ENCODE measurements at regions not wholly inside any gene's neighbourhood (a gene's known extent, or its start where the extent isn't known, plus 50 kb on each side); places are given as distances from the start of the nearest gene placed in this dataset.
"Not testable (repeated sequence)": the region's sequence is repeated elsewhere in the genome, so short reads cannot be mapped to it uniquely, and the experiment has no call there.

GRCh38 chr22:22813126-22814075 is 74.2 kb upstream of the IGLL5 start:
- H3K4me3 ChIP-seq (ENCODE audit: low read length) = no peak overlapping the region
- DNase-seq (ENCODE audit: low read depth, low spot score) = no peak

- DNase-seq (ENCODE audit: low read depth, low spot score) = no peak
Observed at GRCh38 chr22:22814666-22815396, 72.8 kb upstream of the IGLL5 start.

GRCh38 chr22:22815397-22816170 is 72.0 kb upstream of the IGLL5 start:
- no peak overlapping the region for H3K4me3 ChIP-seq (ENCODE audit: low read length)
- no peak for DNase-seq (ENCODE audit: low read depth, low spot score)

More at GRCh38 chr22:22814666-22815396, 72.8 kb upstream of the IGLL5 start:
- no peak overlapping the region for H3K4me3 ChIP-seq (ENCODE audit: low read length)

- DNase-seq (ENCODE audit: low read depth, low spot score) = no peak
Observed at GRCh38 chr22:22816171-22816514, 71.5 kb upstream of the IGLL5 start.

GRCh38 chr22:22816766-22817410 is 70.7 kb upstream of the IGLL5 start:
- no peak for DNase-seq (ENCODE audit: low read depth, low spot score)
- H3K4me3 ChIP-seq (ENCODE audit: low read length) = no peak overlapping the region

More at GRCh38 chr22:22816171-22816514, 71.5 kb upstream of the IGLL5 start:
- H3K4me3 ChIP-seq (ENCODE audit: low read length) = no peak overlapping the region

- H3K4me3 ChIP-seq (ENCODE audit: low read length) = no peak overlapping the region
- DNase-seq (ENCODE audit: low read depth, low spot score) = no peak
Observed at GRCh38 chr22:22817468-22818201, 70.0 kb upstream of the IGLL5 start.

GRCh38 chr22:22818202-22818538 is 69.4 kb upstream of the IGLL5 start:
- H3K4me3 ChIP-seq (ENCODE audit: low read length) = no peak overlapping the region
- DNase-seq (ENCODE audit: low read depth, low spot score) = no peak

GRCh38 chr22:22818861-22819855 is 68.5 kb upstream of the IGLL5 start:
- no peak overlapping the region for H3K4me3 ChIP-seq (ENCODE audit: low read length)

GRCh38 chr22:22820076-22820475 is 67.5 kb upstream of the IGLL5 start:
- no peak overlapping the region for H3K4me3 ChIP-seq (ENCODE audit: low read length)
- DNase-seq (ENCODE audit: low read depth, low spot score) = no peak

More at GRCh38 chr22:22818861-22819855, 68.5 kb upstream of the IGLL5 start:
- peak; percentile 22 for DNase-seq (ENCODE audit: low read depth, low spot score)

GRCh38 chr22:22820626-22821025 is 67.0 kb upstream of the IGLL5 start:
- DNase-seq (ENCODE audit: low read depth, low spot score) = peak; percentile 56
- no peak overlapping the region for H3K4me3 ChIP-seq (ENCODE audit: low read length)

- no peak for DNase-seq (ENCODE audit: low read depth, low spot score)
Observed at GRCh38 chr22:22821340-22821739, 66.3 kb upstream of the IGLL5 start.

GRCh38 chr22:22822106-22822505 is 65.5 kb upstream of the IGLL5 start:
- H3K4me3 ChIP-seq (ENCODE audit: low read length) = no peak overlapping the region
- no peak for DNase-seq (ENCODE audit: low read depth, low spot score)

More at GRCh38 chr22:22821340-22821739, 66.3 kb upstream of the IGLL5 start:
- no peak overlapping the region for H3K4me3 ChIP-seq (ENCODE audit: low read length)

GRCh38 chr22:22822553-22822952 is 65.1 kb upstream of the IGLL5 start:
- DNase-seq (ENCODE audit: low read depth, low spot score); H3K4me3 ChIP-seq (ENCODE audit: low read length): not testable (repeated sequence)

GRCh38 chr22:22823131-22823810 is 64.3 kb upstream of the IGLL5 start:
- no peak overlapping the region for H3K4me3 ChIP-seq (ENCODE audit: low read length)

GRCh38 chr22:22824340-22825212 is 63.0 kb upstream of the IGLL5 start:
- no peak overlapping the region for H3K4me3 ChIP-seq (ENCODE audit: low read length)
- no peak for DNase-seq (ENCODE audit: low read depth, low spot score)

More at GRCh38 chr22:22823131-22823810, 64.3 kb upstream of the IGLL5 start:
- no peak for DNase-seq (ENCODE audit: low read depth, low spot score)

- DNase-seq (ENCODE audit: low read depth, low spot score) = peak; percentile 41
Observed at GRCh38 chr22:22825213-22825593, 62.4 kb upstream of the IGLL5 start.

More at GRCh38 chr22:22825213-22825593, 62.4 kb upstream of the IGLL5 start:
- H3K4me3 ChIP-seq (ENCODE audit: low read length) = no peak overlapping the region
